ENCODE measurements at regions not wholly inside any gene's neighbourhood (a gene's known extent, or its start where the extent isn't known, plus 50 kb on each side); places are given as distances from the start of the nearest gene placed in this dataset.

- TF ChIP-seq, protein P1, sequence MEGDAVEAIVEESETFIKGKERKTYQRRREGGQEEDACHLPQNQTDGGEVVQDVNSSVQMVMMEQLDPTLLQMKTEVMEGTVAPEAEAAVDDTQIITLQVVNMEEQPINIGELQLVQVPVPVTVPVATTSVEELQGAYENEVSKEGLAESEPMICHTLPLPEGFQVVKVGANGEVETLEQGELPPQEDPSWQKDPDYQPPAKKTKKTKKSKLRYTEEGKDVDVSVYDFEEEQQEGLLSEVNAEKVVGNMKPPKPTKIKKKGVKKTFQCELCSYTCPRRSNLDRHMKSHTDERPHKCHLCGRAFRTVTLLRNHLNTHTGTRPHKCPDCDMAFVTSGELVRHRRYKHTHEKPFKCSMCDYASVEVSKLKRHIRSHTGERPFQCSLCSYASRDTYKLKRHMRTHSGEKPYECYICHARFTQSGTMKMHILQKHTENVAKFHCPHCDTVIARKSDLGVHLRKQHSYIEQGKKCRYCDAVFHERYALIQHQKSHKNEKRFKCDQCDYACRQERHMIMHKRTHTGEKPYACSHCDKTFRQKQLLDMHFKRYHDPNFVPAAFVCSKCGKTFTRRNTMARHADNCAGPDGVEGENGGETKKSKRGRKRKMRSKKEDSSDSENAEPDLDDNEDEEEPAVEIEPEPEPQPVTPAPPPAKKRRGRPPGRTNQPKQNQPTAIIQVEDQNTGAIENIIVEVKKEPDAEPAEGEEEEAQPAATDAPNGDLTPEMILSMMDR (IDR thresholded peaks at IDR 0.05; ENCODE audit: low read length) = no peak
- no peak for TF ChIP-seq EZH2 (optimal IDR thresholded peaks at IDR 0.05; ENCODE audit: low read depth, low read length)
These were observed 1269.7 kb downstream of the FSTL5 start for GRCh38 chr4:160894128-160894527.

Data from MM.1S (cell line).